ENCODE measurements at regions not wholly inside any gene's neighbourhood (a gene's known extent, or its start where the extent isn't known, plus 50 kb on each side); places are given as distances from the start of the nearest gene placed in this dataset.

GRCh38 chr2:222797261-222797660 lies 63.6 kb upstream of the ACSL3 start:
- TF ChIP-seq, protein P1, sequence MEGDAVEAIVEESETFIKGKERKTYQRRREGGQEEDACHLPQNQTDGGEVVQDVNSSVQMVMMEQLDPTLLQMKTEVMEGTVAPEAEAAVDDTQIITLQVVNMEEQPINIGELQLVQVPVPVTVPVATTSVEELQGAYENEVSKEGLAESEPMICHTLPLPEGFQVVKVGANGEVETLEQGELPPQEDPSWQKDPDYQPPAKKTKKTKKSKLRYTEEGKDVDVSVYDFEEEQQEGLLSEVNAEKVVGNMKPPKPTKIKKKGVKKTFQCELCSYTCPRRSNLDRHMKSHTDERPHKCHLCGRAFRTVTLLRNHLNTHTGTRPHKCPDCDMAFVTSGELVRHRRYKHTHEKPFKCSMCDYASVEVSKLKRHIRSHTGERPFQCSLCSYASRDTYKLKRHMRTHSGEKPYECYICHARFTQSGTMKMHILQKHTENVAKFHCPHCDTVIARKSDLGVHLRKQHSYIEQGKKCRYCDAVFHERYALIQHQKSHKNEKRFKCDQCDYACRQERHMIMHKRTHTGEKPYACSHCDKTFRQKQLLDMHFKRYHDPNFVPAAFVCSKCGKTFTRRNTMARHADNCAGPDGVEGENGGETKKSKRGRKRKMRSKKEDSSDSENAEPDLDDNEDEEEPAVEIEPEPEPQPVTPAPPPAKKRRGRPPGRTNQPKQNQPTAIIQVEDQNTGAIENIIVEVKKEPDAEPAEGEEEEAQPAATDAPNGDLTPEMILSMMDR (conservative IDR thresholded peaks at IDR 0.05; ENCODE audit: low read length), result peak; percentile 80
- TF ChIP-seq EZH2phosphoT487 (IDR thresholded peaks at IDR 0.05; ENCODE audit: borderline replicate concordance, low read depth, low read length), result no peak
